HCT116 (cell line): ENCODE measurements at regions not wholly inside any gene's neighbourhood (a gene's known extent, or its start where the extent isn't known, plus 50 kb on each side); places are given as distances from the start of the nearest gene placed in this dataset.

Source experiments
- ATAC-seq: fragments of 200-7000 bp; cut with Tn5 transposase; 2 replicates; pipeline ENCODE4 v1.9.1; 2020; ENCODE audit warnings: mild to moderate bottlenecking, moderate library complexity
- BruUV-seq: library from RNA; stranded (reverse); fragments of 400-500 nt; replicated peaks from 2 replicates; lab custom pipeline; 2021; lab: Mats Ljungman, UMichigan
- CTCF ChIA-PET: fragments of 300-600 bp; sonication (Branson Sonifier 250); formaldehyde crosslinking; loops from one replicate; lab custom pipeline; 2021; ENCODE audit warnings: antibody characterized with exemption; lab: Charles Lee
- POLR2A ChIA-PET: fragments of 300-600, 350-600 bp; sonication (Branson Sonifier 250); formaldehyde crosslinking; loops from one replicate; lab custom pipeline; 2021; ENCODE audit warnings: antibody characterized with exemption; lab: Charles Lee
- RAD21 ChIA-PET, 2 experiments: fragments of 300-600 bp; sonication (Branson Sonifier 250); formaldehyde crosslinking; loops; one replicate each; lab custom pipeline; 2023; ENCODE audit warnings: low total read pairs in 2 of 2; ENCODE audit not compliant: uncharacterized antibody in 2 of 2, unreplicated experiment in 2 of 2, low non-redundant PET in 1 of 2; lab: Charles Lee
- DNase-seq: peaks from one replicate; pipeline ENCODE4 v3.0.0-alpha.2; 2010; ENCODE audit warnings: low read depth, low spot score
- H2AFZ ChIP-seq: fragments of 200-600 bp; shearing (Covaris generic), sonication (generic); 2 replicates; pipeline ENCODE4 v1.6.1; 2017; ENCODE audit warnings: low read depth, mixed run types, mixed read lengths, antibody characterized with exemption, low read length; ENCODE audit not compliant: poor library complexity, severe bottlenecking
- H3K27ac ChIP-seq: 2 replicates; pipeline ENCODE4 v1.5.1; 2012; ENCODE audit warnings: low read depth, low read length
- H3K27me3 ChIP-seq: fragments of 200-600 bp; sonication (generic); 2 replicates; pipeline ENCODE4 v1.6.1; 2016; ENCODE audit warnings: mixed run types, low read length, mixed read lengths; ENCODE audit not compliant: insufficient read depth
- H3K36me3 ChIP-seq, 2 experiments: fragments of 200-500 bp in 1 of 2; fragments of 200-600 bp in 1 of 2; sonication (Bioruptor generic) in 1 of 2; sonication (generic) in 1 of 2; 2 replicates each; pipeline versions ENCODE4 v1.5.1 to v1.6.1; 2014 to 2016; ENCODE audit warnings: low read length in 2 of 2, inconsistent platforms in 1 of 2, mixed read lengths in 1 of 2, mixed run types in 1 of 2; ENCODE audit not compliant: insufficient read depth in 2 of 2, control insufficient read depth in 1 of 2
- H3K4me1 ChIP-seq, 2 experiments: fragments of 200-600 bp in 1 of 2; sonication (generic) in 1 of 2; 2 replicates each; pipeline versions ENCODE4 v1.5.1 to v1.6.1; 2012 to 2017; ENCODE audit warnings: low read length in 2 of 2, inconsistent platforms in 1 of 2, mild to moderate bottlenecking in 1 of 2, mixed read lengths in 1 of 2, mixed run types in 1 of 2, moderate library complexity in 1 of 2; ENCODE audit not compliant: insufficient read depth in 2 of 2, control insufficient read depth in 1 of 2
- H3K4me2 ChIP-seq: fragments of 200-600 bp; sonication (generic); 2 replicates; pipeline ENCODE4 v1.6.1; 2017; ENCODE audit warnings: mixed run types, low read length, mixed read lengths
- H3K4me3 ChIP-seq, 2 experiments: fragments of 200-600 bp in 1 of 2; sonication (generic) in 1 of 2; replicated peaks in 1 of 2; 2 replicates each; pipeline ENCODE4 v1.5.1; 2011 to 2016; ENCODE audit warnings: low read length in 2 of 2, control low read depth in 1 of 2, low read depth in 1 of 2, mild to moderate bottlenecking in 1 of 2, mixed read lengths in 1 of 2, mixed run types in 1 of 2
- H3K79me2 ChIP-seq: fragments of 200-600 bp; sonication (generic); 2 replicates; pipeline ENCODE4 v1.6.1; 2017; ENCODE audit warnings: mild to moderate bottlenecking, mixed run types, low read length, moderate library complexity, mixed read lengths; ENCODE audit not compliant: insufficient read depth
- H3K9ac ChIP-seq: fragments of 200-600 bp; sonication (generic); 2 replicates; pipeline ENCODE4 v1.6.1; 2016; ENCODE audit warnings: low read length, mixed read lengths
- H3K9me2 ChIP-seq: fragments of 200-600 bp; sonication (generic), shearing (Covaris generic); 2 replicates; pipeline ENCODE4 v1.6.1; 2017; ENCODE audit warnings: mixed run types, mild to moderate bottlenecking, moderate library complexity; ENCODE audit not compliant: insufficient read depth
- H3K9me3 ChIP-seq, 2 experiments: fragments of 200-500 bp in 1 of 2; fragments of 200-600 bp in 1 of 2; sonication (Bioruptor generic) in 1 of 2; sonication (generic) in 1 of 2; 2 replicates each; pipeline ENCODE4 v1.6.1; 2014 to 2017; ENCODE audit warnings: low read length in 2 of 2, mixed read lengths in 2 of 2, inconsistent platforms in 1 of 2, low read depth in 1 of 2, mild to moderate bottlenecking in 1 of 2, mixed run types in 1 of 2, moderate library complexity in 1 of 2; ENCODE audit not compliant: control insufficient read depth in 1 of 2, insufficient read depth in 1 of 2
- H4K20me1 ChIP-seq: fragments of 200-600 bp; sonication (generic), shearing (Covaris generic); 2 replicates; pipeline ENCODE4 v1.6.1; 2017; ENCODE audit warnings: mixed run types, mild to moderate bottlenecking, moderate library complexity; ENCODE audit not compliant: insufficient read depth
- ELF1 ChIP-seq: IDR thresholded peaks from 2 replicates; pipeline ENCODE4 v1.6.1; 2012; ENCODE audit warnings: low read depth, borderline replicate concordance
- EZH2 ChIP-seq: fragments of 200-600 bp; sonication (generic); IDR thresholded peaks from 2 replicates; pipeline ENCODE4 v1.6.1; 2017; ENCODE audit warnings: antibody characterized with exemption, mixed run types
- EZH2phosphoT487 ChIP-seq: fragments of 200-600 bp; IDR thresholded peaks from 2 replicates; pipeline ENCODE4 v1.6.1; 2018; ENCODE audit warnings: antibody characterized with exemption, borderline replicate concordance
- JUND ChIP-seq: IDR thresholded peaks from 2 replicates; pipeline ENCODE4 v1.6.1; 2012
- MAX ChIP-seq: IDR thresholded peaks from 2 replicates; pipeline ENCODE4 v1.6.1; 2012
- POLR2A ChIP-seq: IDR thresholded peaks from 2 replicates; pipeline ENCODE4 v1.7.0; 2011; ENCODE audit warnings: borderline replicate concordance; ENCODE audit not compliant: insufficient read depth, insufficient read length; ENCODE audit errors: extremely low read depth
- RAD21 ChIP-seq: IDR thresholded peaks from 2 replicates; pipeline ENCODE4 v1.6.1; 2012; ENCODE audit warnings: low read depth, mild to moderate bottlenecking
- SRF ChIP-seq: IDR thresholded peaks from 2 replicates; pipeline ENCODE4 v1.6.1; 2012; ENCODE audit warnings: low read depth
- intact Hi-C: fragments of 100-400 bp; cut with micrococcal nuclease; formaldehyde crosslinking; loops from 2 replicates; pipeline ENCODE4 v1.10.0; 2022

DNA sequence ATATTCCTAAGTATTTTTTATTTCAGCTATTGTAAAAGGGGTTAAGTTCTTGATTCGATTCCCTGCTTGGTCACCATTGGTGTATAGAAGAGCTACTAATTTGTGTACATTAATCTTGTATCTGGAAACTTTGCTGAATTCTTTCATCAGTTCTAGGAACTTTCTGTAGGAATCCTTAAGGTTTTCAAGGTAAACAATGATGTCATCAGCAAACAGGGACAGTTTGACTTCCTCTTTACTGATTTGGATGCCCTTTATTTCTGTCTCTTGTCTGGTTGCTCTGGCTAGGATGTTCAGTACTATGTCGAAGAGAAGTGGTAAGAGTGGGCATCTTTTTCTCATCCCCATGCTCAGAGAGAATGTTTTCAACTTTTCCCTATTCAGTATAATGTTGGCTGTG is 252.7 kb downstream of the NR4A2 start:
- ATAC-seq: no peak
- Histone ChIP-seq H3K36me3 (no peaks in the 10 kb centered on the region), H3K27me3 (no peaks in the 10 kb centered on the region), H4K20me1 (no peaks in the 10 kb centered on the region), H3K9me2 (no peaks in the 10 kb centered on the region), H3K9me3 (no peaks in the 10 kb centered on the region), H2AFZ (no peak overlapping the region), H3K79me2 (no peaks in the 10 kb centered on the region), H3K9ac (no peak overlapping the region), H3K4me1 (peaks cover 19 to 20% of the 10 kb centered on the region in 2 experiments), H3K27ac (no peak overlapping the region), H3K4me3 (no peak overlapping the region), H3K4me2 (no peak overlapping the region)
- POLR2A ChIA-PET: no interaction called here
- DNase-seq: no peak
- intact Hi-C loops: no loop called here
- CTCF ChIA-PET: no interaction called here
- TF ChIP-seq RAD21 (no peak), EZH2 (no peak)
- BruUV-seq: no TSS peak
- RAD21 ChIA-PET: no interaction called here

DNA sequence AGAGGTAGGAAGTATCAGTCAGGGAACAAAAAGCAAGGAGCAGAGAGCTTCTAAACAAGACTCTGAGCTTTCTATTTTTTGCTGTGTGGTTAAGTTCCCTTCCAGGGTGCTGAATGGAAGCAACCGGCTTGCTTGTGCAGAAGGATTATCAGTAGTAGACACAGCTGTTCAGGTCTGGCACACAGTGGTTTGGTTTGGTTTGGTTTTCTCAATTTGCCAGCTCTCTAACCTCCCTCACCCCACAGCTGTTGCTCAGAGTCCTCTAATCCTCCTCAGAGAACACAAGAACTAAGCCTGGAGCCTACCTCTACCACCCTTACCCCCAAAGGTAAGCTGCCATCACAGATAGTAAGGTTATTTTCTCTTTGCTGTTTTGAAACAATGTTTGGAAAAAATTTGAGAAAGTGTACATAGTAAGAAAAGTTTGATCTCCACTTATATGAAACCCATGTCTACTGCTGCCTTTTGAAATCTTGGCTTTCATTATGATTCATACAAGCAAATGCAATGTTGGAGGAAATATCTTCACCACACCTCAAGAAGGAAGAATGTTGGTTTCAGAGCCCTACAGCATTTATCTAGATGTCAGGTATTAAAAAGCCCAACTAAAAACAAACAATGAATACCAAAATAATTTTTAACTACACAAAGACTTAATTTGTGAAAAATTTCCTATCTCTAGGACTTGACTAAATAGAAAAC is 255.3 kb downstream of the NR4A2 start:
- Histone ChIP-seq H3K27me3 (no peaks in the 10 kb centered on the region), H3K79me2 (no peaks in the 10 kb centered on the region), H3K4me1 (no peaks in the 10 kb centered on the region; a peak in 1 of 4 replicates), H3K4me2 (no peak overlapping the region), H3K9ac (no peak overlapping the region), H4K20me1 (no peaks in the 10 kb centered on the region), H3K4me3 (no peak overlapping the region), H3K27ac (no peak overlapping the region), H3K9me3 (no peaks in the 10 kb centered on the region), H3K9me2 (no peaks in the 10 kb centered on the region), H2AFZ (no peak overlapping the region), H3K36me3 (no peaks in the 10 kb centered on the region)
- ATAC-seq (no peak), DNase-seq (no peak)
- no TSS peak for BruUV-seq
- ChIA-PET CTCF (interaction anchor here (0.9 kb wide), 1 partner anchor 700 kb away, joined by 3 read pairs; no protein-coding TSS in a partner anchor), POLR2A (no interaction called here), RAD21 (no interaction called here)
- TF ChIP-seq EZH2phosphoT487 (no peak), SRF (no peak), RAD21 (no peak), JUND (no peak), ELF1 (no peak), POLR2A (no peak), MAX (no peak)
- intact Hi-C loops: no loop called here
